K562 (cell line): ENCODE measurements at regions not wholly inside any gene's neighbourhood (a gene's known extent, or its start where the extent isn't known, plus 50 kb on each side); places are given as distances from the start of the nearest gene placed in this dataset.
A peak's percentile ranks its signal among the peaks of the same experiment; 100 is the strongest.

ENCODE experiments used
- ASH1L ChIP-seq: fragments of 450-650 bp; IDR thresholded peaks from 2 replicates; pipeline ENCODE4 v1.6.1; 2018; ENCODE audit warnings: borderline replicate concordance, mild to moderate bottlenecking, low read depth; ENCODE audit not compliant: partially characterized antibody
- C11orf30 ChIP-seq: fragments of 450-650 bp; IDR thresholded peaks from 2 replicates; pipeline ENCODE4 v1.6.1; 2016; ENCODE audit warnings: low read depth, mild to moderate bottlenecking
- GTF3C2 ChIP-seq: IDR thresholded peaks from 3 replicates; pipeline ENCODE4 v1.6.1; 2011; ENCODE audit warnings: borderline replicate concordance, mild to moderate bottlenecking, moderate library complexity; ENCODE audit not compliant: insufficient read length; ENCODE audit errors: extremely low read depth
- HDAC1 ChIP-seq, 2 experiments: fragments of 450-650 bp; IDR thresholded peaks; 2 replicates each; pipeline ENCODE4 v1.6.1; 2016 to 2017; ENCODE audit warnings: inconsistent platforms in 1 of 2, mild to moderate bottlenecking in 1 of 2, moderate library complexity in 1 of 2
- KLF16 ChIP-seq: IDR thresholded peaks from 2 replicates; pipeline ENCODE4 v1.6.1; 2016; ENCODE audit warnings: antibody characterized with exemption
- MYBL2 ChIP-seq, 2 experiments: fragments of 450-650 bp in 1 of 2; sonication (generic) in 1 of 2; formaldehyde crosslinking in 1 of 2; IDR thresholded peaks; 2 replicates each; pipeline versions ENCODE4 v1.6.1 to v1.8.1; 2017 to 2022; ENCODE audit warnings: borderline replicate concordance in 1 of 2, inconsistent platforms in 1 of 2, low read depth in 1 of 2, mild to moderate bottlenecking in 1 of 2, missing genetic modification reagents in 1 of 2, moderate library complexity in 1 of 2
- PCBP1 ChIP-seq: fragments of 200-400 bp; formaldehyde crosslinking; IDR thresholded peaks from 2 replicates; pipeline ENCODE4 v1.6.1; 2018; ENCODE audit warnings: mild to moderate bottlenecking, low read depth, low read length; ENCODE audit not compliant: poor library complexity, severe bottlenecking
- RBM22 ChIP-seq: fragments of 200-400 bp; formaldehyde crosslinking; IDR thresholded peaks from 2 replicates; pipeline ENCODE4 v1.6.1; 2018; ENCODE audit warnings: low read length, low read depth; ENCODE audit not compliant: poor library complexity, severe bottlenecking
- ZFP91 ChIP-seq: sonication (generic); formaldehyde crosslinking; IDR thresholded peaks from 2 replicates; pipeline ENCODE4 v1.8.0; 2022; ENCODE audit warnings: mild to moderate bottlenecking, missing genetic modification reagents
- ZNF280A ChIP-seq: fragments of 450-650 bp; IDR thresholded peaks from 2 replicates; pipeline ENCODE4 v1.6.1; 2018; ENCODE audit warnings: mild to moderate bottlenecking, low read depth; ENCODE audit not compliant: partially characterized antibody
- ZNF785 ChIP-seq: fragments of 250-450 bp; sonication (Bioruptor Pico); IDR thresholded peaks from 2 replicates; pipeline ENCODE4 v1.4.0; 2020; ENCODE audit warnings: mild to moderate bottlenecking

GRCh38 chr5:74261421-74261820 is 379.1 kb downstream of the ENC1 start (continued):
- TF ChIP-seq HDAC1 (IDR thresholded peaks at IDR 0.05), result no peak
- TF ChIP-seq RBM22, result no peak
- TF ChIP-seq C11orf30, result peak; percentile 8; the same call in 1 of the 2 replicates
- no peak for TF ChIP-seq ASH1L
- no peak for TF ChIP-seq ZNF280A
- no peak for TF ChIP-seq MYBL2 (IDR thresholded peaks at IDR 0.05; ENCODE audit: low read depth)
- no peak for TF ChIP-seq MYBL2 (CRISPR knock-in tag; IDR thresholded peaks at IDR 0.05; ENCODE audit: borderline replicate concordance)
- no peak for TF ChIP-seq KLF16
- no peak for TF ChIP-seq PCBP1
- no peak for TF ChIP-seq ZFP91 (CRISPR knock-in tag)
- no peak for TF ChIP-seq ZNF785
- no peak for TF ChIP-seq GTF3C2
- TF ChIP-seq, all 486 proteins: peak for 3
